NCI-H510A (cell line): ENCODE measurements at regions not wholly inside any gene's neighbourhood (a gene's known extent, or its start where the extent isn't known, plus 50 kb on each side); places are given as distances from the start of the nearest gene placed in this dataset.

ENCODE experiments used
- DNase-seq: peaks from one replicate; lab custom pipeline; 2025; lab: John Stamatoyannopoulos, UW

DNA sequence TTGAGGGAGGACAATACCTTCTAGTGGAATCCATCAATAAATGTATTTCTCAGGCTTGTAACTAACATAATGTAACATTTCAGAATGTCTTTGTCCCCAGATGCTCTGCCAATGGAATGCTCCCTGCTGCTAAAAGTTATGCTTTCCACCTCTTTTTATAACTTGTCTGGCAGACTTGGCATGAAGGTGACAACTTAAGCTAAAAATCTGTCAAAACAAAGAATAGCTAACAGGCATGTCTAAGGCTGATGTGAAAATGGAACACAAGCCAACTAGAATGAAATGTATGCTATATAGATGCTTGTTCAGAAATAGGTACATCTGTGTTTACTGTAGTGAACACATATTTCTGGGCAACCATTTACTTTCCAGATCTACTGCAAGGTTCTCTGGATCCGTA is 467.9 kb downstream of the MRPL39 start:
- no peak for DNase-seq

DNA sequence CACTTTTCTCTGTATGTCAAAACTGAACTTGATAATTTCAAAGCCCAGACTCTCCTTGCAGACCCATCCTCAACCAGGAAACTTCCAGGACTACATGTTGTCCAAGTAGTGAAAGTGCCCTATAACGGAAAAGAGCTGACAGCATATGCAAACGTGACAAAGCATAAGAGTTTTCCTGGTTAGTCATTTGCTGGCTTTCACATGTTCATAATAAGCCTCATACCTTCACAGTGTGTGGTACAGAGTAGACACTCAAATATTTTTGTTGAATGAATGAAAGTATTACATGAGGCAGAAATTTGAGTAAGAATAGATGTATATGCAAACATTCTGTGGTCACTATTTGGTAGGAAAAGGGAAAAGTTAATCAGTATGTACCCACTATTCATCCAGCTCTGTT is 473.3 kb downstream of the MRPL39 start:
- DNase-seq: no peak

GRCh38 chr21:25127811-25128210 is 479.5 kb downstream of the MRPL39 start:
- DNase-seq: no peak

DNA sequence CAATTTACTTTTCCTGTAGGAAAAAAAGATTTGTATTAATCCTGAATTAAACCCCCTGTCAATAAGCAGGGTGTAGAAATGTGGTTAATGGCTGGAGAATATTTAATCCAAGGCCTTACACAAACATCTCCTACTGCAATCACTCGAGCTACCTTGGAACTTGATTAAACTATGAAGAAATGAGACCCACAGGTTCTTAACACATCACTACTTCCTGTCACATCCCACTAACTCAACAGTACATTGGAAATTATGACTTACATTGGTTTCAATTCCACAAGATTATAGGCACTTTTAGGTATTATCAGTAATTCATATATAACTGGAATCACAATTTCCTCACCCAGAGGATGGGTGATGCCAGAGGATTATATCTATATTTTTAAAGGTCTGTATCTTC is 480.3 kb downstream of the MRPL39 start:
- DNase-seq: no peak

DNA sequence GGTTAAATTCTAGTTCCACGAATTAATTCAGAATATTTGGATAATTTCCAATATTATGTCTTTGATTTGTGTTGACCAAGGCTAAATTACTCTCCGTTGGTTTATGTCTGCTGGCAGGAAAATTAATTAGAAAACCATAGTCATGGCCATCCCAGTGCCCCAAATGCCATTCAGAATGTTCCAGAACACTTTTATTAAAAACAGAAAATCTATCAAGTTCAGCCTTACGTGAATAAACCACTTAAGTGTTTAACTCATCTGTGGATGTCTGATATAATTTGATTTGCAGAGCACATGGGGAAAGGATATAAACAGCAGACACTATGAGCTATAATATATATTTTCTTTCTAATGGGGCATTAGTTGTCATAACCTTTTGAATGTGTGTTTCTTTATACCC is 480.7 kb downstream of the MRPL39 start:
- DNase-seq: no peak

- no peak for DNase-seq
These were observed 488.6 kb downstream of the MRPL39 start for GRCh38 chr21:25118648-25119047.

- DNase-seq: no peak
These were observed 492.3 kb downstream of the MRPL39 start for GRCh38 chr21:25115021-25115420.

DNA sequence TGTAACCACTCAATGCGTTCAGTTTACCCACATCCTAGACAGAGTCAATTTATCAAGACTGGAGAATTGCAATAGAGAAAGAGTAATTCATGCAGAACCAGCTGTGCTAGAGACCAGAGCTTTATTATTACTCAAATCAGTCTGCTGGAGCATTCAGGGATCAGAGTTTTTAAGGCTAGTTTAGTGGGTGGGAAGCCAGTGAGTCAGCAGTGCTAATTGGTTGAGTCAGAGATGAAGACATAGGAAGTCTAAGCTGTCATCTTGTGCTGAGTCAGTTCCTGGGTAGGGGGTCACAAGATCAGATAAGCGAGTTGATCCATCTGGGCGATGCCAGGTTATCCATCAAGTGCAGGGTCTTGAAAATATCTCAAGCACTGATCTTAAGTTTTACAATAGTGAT is 499.6 kb downstream of the MRPL39 start:
- no peak for DNase-seq

DNA sequence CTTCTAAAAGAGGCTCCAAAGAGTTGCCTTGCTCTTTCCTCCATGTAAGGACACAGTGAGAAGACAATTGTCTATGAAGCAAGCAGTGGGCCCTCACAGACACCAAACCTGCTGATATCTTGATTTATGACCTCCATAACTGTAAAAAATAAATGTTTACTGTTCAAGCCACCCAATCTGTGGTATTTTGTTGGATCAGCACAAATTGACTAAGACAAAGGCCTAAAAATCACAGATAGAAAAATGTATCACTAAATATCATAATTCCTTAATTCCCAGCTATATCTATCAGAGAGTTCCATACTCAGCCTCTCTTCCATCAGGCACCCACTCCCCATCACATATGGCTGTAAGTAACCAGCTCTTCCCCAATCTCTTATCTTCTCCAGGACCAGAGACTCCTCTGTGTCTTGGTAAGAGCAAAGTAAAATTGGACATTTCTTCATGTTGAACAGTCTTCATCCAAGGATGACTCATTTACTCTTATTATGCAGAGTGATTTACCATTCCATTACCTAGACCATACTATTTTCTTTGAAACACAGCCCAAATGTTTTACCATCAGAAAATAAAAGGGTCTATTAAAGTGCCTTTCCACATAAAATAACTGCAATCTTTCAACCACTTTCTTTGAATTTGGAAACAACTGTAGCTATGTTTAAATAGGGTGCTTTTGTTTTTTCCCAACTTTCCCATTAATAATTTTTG is 503.6 kb downstream of the MRPL39 start:
- DNase-seq: no peak

DNA sequence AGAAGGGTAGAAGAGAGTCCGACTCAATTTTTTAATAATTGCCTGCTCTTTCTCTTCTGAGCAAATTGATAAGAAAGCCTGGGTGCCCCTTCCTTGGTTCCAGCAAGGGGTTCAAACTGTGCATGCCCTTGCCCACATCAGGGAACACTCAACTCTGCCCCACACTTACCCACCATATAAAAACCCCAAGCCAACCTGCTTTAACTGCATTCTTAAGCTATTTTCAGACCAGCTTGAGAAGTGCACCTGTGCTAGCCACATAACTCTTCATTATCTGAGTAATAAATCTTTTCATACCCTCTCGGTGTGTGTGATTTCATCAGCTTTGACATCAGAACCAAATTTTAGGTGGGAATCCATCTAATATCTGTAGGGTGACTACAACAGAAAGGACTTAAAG is 509.6 kb downstream of the MRPL39 start:
- DNase-seq: no peak

DNA sequence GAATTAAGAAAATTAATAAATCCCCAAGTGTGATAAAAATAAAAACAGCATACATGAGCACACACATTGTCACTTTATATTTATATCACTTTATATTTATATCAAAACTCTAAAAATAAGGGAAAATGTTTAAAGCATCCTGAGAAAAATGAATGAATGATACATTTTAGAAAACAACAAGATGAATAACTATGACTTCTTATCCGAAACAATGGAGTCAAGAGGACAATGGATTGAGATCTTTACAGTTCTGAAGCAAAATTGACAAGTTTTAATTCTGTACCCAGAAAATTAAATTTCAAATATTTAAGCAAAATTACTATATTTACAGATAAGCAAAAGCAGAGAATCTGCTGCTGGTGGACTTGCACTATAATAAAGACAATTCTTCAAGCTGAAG is 512.6 kb downstream of the MRPL39 start:
- DNase-seq: no peak

GRCh38 chr21:25092441-25093011 is 514.8 kb downstream of the MRPL39 start:
- no peak for DNase-seq

DNA sequence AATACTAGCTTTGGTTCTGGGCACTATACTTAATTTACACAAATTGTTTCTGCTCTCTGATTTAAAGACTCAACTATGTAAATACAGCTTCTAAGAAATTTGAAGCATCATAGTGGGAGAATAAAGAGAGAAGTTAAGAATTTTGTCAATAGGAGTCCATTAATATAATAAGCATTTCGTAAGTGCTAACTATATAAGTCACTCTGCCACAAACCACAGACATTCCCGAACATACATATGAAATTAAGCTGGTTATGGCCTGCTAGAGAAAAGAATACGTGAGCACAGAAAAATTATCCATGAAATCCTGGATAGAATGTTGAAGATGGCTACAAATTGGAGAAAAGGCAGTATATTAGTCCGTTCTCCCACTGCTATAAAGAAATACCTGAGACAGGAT is 526.2 kb downstream of the MRPL39 start:
- no peak for DNase-seq

DNA sequence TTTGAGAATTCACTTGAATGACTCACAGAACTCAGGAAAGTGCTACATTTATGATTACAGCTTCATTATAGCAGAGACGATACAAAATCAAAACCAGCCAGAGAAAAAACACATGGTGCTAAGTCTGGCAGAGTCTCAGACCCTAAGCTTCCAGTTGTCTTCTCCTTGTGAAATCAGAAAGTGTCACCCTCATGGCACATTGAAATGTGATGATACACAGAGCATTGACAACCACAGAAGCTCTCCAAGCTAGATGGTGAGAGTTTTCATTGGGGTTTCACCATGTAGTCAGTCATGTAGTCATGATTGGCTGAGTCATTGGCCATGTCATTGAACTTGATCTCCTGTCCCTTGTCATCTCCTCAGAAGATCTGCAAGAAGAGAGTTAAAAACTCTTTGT is 526.6 kb downstream of the MRPL39 start:
- no peak for DNase-seq

- DNase-seq: no peak
These were observed 527.1 kb downstream of the MRPL39 start for GRCh38 chr21:25080141-25080540.

DNA sequence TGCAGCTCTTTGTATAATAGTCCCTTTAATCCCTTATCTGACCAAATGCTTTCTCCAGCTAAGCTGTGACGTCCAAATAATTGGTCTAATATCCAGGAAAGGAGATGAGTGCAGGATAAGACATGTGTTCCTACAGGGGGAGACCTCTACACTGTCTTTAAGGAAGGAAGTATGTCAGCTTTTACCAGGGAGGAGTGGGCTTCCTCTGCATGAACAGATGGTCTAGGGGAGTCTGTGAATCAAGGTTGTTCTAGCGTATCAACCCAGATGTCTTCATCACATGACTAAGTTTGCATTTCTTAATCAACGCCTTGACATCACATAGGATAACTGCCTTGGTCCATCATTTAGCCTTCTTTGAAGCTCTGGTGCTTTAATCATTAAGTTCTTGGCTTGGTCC is 528.2 kb downstream of the MRPL39 start:
- no peak for DNase-seq

- no peak for DNase-seq
These were observed 545.2 kb downstream of the MRPL39 start for GRCh38 chr21:25062061-25062460.

DNA sequence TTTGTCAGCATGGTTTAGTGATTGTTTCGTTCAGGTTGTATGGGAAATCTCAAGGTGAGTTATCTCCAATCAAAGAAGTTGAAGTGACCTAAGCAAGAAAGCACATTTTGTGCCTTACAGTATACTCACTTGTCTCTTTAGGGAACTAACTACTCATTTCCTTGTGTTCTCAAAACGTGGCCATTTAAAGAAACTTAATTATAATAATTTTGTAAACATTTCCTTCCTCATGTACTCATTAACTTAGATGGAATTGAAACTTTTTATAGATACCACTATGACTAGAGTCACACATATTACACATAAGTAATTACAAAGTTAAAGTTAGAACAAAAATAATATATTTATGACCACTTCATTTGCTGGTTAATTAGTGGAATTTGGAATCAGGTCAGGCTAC is 552.6 kb downstream of the MRPL39 start:
- no peak for DNase-seq

DNA sequence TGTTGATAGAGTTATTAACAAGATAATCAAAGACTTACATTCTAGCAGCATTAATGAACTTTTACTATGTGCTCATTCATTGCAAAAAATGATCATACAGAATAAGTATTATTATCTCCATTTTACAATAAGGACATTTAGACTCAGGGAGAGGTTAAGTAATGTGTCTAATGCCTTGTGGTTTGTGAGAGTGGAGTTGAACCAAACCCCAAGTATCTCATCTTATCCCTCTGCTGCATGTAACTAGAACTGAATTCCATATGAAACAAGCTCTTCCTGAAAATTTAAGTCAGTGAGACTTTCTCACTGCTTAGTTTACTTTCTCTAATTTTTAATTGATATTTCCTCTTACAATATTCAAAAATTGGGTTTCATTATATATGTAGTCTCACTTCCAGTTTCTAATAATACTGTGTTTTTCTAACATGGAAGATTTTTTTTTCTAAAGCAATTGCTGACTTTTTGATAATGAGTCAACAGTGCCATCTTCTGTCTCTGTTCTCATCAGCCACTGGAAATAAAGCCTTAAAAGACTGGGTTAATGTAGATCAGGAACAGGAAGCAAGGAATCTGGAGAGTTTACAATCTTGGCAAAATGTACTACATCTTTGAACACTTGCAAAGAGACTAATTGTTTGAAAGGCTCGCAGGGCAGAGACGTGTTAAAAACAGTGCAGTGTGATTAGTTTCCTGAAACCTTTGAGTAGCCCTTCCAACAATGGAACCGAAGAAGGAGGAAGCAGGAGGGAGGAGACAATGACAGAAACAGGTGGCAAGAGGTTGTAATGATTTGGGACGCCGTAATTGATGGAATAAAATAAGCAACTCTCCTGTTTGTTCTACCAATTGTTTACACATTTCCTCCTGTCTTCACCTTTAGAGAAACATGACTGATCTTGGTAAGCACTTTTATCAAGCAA is 567.6 kb downstream of the MRPL39 start:
- DNase-seq: no peak

- DNase-seq: no peak
These were observed 570.5 kb downstream of the MRPL39 start for GRCh38 chr21:25036775-25037174.

DNA sequence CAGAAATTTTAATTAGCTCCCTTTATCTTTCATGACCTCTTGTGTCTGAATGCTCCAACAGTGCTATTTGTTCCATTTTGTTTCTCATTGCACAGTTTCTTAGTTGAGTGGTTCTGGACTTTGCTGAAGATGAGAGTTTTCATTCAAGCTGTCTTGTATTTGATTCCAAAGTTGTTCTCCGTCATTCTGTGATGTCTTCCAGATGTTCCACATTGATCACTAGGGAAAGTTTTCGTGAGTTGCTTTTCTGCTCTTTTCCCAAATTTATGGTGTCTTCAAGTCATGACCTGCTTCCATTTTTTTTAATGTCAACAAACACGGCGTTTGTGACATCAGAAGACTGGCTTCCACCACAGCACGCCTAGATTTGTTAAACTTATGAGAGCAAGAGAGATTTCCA is 575.5 kb downstream of the MRPL39 start:
- DNase-seq: no peak

DNA sequence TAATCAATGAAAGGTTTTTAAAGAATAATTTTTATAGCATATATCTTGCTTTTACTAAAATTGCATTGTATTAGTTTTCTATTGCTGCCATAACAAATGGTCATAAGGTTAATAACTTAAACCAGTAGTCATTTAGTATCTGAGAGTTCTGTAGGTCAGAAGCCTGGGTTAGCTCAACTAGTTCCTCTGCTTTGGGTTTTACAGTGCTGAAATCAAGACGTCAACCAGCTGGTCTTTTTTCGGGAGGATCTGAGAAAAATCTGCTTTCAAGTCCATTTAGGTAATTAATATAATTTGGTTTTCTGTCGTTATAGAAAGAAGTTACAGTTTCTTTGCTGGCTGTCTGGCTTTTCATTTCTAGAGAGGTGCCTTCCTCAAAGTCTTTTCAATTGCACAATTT is 577.7 kb downstream of the MRPL39 start:
- DNase-seq: no peak

GRCh38 chr21:25025596-25025995 is 581.7 kb downstream of the MRPL39 start:
- DNase-seq: no peak
